ENCODE measurements at regions not wholly inside any gene's neighbourhood (a gene's known extent, or its start where the extent isn't known, plus 50 kb on each side); places are given as distances from the start of the nearest gene placed in this dataset.
A peak's percentile ranks its signal among the peaks of the same experiment; 100 is the strongest.

DNA sequence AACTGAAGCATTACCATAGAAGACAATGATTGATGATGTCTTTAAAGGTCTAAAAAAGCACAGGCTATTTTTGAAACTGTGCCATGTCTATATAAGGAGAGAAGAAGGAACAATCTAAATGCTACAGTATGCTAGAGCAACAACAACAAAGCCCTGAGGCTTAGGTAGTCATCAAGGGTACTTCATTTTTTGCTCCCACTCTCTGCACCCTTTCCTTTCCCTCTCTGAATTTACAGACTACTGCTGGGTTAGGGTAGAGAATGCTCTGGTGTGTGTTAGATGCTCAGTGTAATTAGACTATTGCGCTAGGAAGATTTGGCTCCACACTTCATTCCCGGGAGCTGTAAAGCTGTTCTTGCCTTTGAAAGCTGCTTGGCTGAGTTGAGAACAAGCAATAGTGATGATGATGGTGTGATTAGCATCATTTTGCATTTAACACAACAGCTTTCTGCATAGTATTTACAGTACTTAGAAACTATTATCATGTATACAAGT is 1262.5 kb upstream of the CITED2 start:
- Histone ChIP-seq H3K9me2 (ENCODE audit: insufficient read depth) (no peaks in the 10 kb centered on the region), H2AFZ (no peak overlapping the region), H4K20me1 (ENCODE audit: insufficient read depth) (no peaks in the 10 kb centered on the region), H3K4me1 (ENCODE audit: insufficient read depth) (no peaks in the 10 kb centered on the region), H3F3A (ENCODE audit: insufficient read depth) (no peaks in the 10 kb centered on the region), H3K4me2 (ENCODE audit: unreplicated experiment) (no peak overlapping the region), H3K36me3 (ENCODE audit: low read depth) (no peaks in the 10 kb centered on the region), H3K9ac (no peak overlapping the region), H3K4me3 (no peak overlapping the region), H3K9me3 (ENCODE audit: low read depth) (no peaks in the 10 kb centered on the region), H3K27me3 (replicated peaks; ENCODE audit: insufficient read depth) (no peaks in the 10 kb centered on the region), H3K79me2 (ENCODE audit: insufficient read depth) (no peaks in the 10 kb centered on the region), H3K27ac (no peak overlapping the region)
- in situ Hi-C loops (cut with MboI) = no loop called here
- no peak for TF ChIP-seq EZH2 (IDR thresholded peaks at IDR 0.05; ENCODE audit: insufficient read depth, poor library complexity, severe bottlenecking)
- DNase-seq = no peak
- 74 to 82% methylated on average over 2 of the region's 2 CpGs for WGBS, 2 experiments (ENCODE audit: low coverage in 1 of 2, low lambda C conversion rate in 2 of 2, missing lambda C conversion rate in 2 of 2)

DNA sequence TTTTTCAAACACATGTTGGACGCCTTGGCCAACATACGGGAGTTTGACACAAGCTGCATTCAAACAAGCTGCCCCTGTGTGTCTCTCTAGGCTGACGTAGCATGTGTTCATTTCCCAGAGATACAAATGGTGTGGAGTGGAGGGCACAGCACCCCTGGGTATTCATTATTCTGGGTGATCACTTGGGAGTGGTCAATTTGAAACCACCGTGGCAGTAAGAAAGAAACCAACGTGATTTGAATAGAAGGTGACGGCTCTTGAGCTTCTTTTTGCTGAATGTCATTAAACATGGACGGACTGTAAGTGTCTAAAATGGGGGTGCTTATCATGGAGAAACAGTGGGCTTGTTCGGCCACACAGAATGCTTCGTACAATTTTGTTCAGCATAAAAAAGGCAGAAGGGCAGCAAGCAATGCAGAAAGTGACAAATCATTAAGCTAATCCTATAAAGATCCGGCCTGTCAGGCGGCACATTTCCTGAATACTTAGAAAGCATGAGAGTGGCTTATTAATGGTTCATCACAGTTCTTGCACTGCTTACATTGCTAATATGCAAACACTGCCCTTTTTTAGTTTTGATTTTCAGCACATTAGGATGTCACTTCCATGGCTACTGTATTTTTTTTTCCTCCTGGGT is 1261.9 kb upstream of the CITED2 start:
- in situ Hi-C loops (cut with MboI) = no loop called here
- no peaks in the 10 kb centered on the region for H3K9me2 ChIP-seq (ENCODE audit: insufficient read depth)
- no peaks in the 10 kb centered on the region for H3F3A ChIP-seq (ENCODE audit: insufficient read depth)
- H3K27me3 ChIP-seq (replicated peaks; ENCODE audit: insufficient read depth) = no peaks in the 10 kb centered on the region
- no peak overlapping the region for H3K27ac ChIP-seq
- DNase-seq = no peak
- H3K9me3 ChIP-seq (ENCODE audit: low read depth) = no peaks in the 10 kb centered on the region
- H4K20me1 ChIP-seq (ENCODE audit: insufficient read depth) = no peaks in the 10 kb centered on the region
- H3K4me3 ChIP-seq = no peak overlapping the region
- H3K36me3 ChIP-seq (ENCODE audit: low read depth) = no peaks in the 10 kb centered on the region
- H3K4me1 ChIP-seq (ENCODE audit: insufficient read depth) = no peaks in the 10 kb centered on the region
- H3K79me2 ChIP-seq (ENCODE audit: insufficient read depth) = no peaks in the 10 kb centered on the region
- no peak for TF ChIP-seq EZH2phosphoT487 (IDR thresholded peaks at IDR 0.05; ENCODE audit: insufficient read depth, low read depth)
- TF ChIP-seq EZH2 (IDR thresholded peaks at IDR 0.05; ENCODE audit: insufficient read depth, poor library complexity, severe bottlenecking) = no peak
- H2AFZ ChIP-seq = no peak overlapping the region
- 88 to 92% methylated on average over 11 of the region's 11 CpGs for WGBS, 2 experiments (ENCODE audit: low coverage in 1 of 2, low lambda C conversion rate in 2 of 2, missing lambda C conversion rate in 2 of 2)
- H3K9ac ChIP-seq = no peak overlapping the region
- H3K4me2 ChIP-seq (ENCODE audit: unreplicated experiment) = no peak overlapping the region

DNA sequence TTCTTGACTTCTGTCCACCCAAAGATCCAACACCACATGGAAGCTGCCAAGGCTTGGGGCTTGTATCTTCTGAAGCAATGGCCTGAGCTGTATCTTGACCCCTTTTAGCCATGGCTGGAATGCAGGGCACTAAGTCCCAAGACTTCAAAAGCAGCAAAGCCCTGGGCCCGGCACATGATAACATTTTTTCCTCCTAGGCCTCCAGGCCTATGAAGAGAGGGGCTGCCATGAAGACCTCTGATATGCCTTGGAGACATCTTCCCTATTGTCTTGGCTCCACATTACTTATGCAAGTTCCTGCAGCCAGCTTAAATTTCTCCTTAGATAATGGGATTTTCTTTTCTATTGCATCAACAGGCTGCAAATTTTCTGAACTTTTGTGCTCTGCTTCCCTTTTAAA is 1252.6 kb upstream of the CITED2 start:
- Histone ChIP-seq H3K9ac (no peak overlapping the region), H3K4me3 (no peak overlapping the region), H3K27ac (no peak overlapping the region), H3K9me2 (ENCODE audit: insufficient read depth) (no peaks in the 10 kb centered on the region), H3K4me1 (ENCODE audit: insufficient read depth) (0 out of 2 replicates have a peak, but pooled peaks cover 6% of the 10 kb centered on the region), H4K20me1 (ENCODE audit: insufficient read depth) (no peaks in the 10 kb centered on the region), H3F3A (ENCODE audit: insufficient read depth) (peaks cover 11% of the 10 kb centered on the region; the same call in 1 of the 2 replicates), H3K9me3 (ENCODE audit: low read depth) (peaks cover 6% of the 10 kb centered on the region), H2AFZ (no peak overlapping the region), H3K36me3 (ENCODE audit: low read depth) (no peaks in the 10 kb centered on the region), H3K27me3 (replicated peaks; ENCODE audit: insufficient read depth) (no peaks in the 10 kb centered on the region), H3K4me2 (ENCODE audit: unreplicated experiment) (no peak overlapping the region), H3K79me2 (ENCODE audit: insufficient read depth) (no peaks in the 10 kb centered on the region)
- WGBS, 2 experiments (ENCODE audit: low coverage in 1 of 2, low lambda C conversion rate in 2 of 2, missing lambda C conversion rate in 2 of 2) = 83 to 100% methylated on average over 1 of the region's 1 CpG
- in situ Hi-C loops (cut with MboI) = no loop called here
- no peak for DNase-seq
- no peak for TF ChIP-seq EZH2phosphoT487 (IDR thresholded peaks at IDR 0.05; ENCODE audit: insufficient read depth, low read depth)
- TF ChIP-seq EZH2 (IDR thresholded peaks at IDR 0.05; ENCODE audit: insufficient read depth, poor library complexity, severe bottlenecking) = no peak

DNA sequence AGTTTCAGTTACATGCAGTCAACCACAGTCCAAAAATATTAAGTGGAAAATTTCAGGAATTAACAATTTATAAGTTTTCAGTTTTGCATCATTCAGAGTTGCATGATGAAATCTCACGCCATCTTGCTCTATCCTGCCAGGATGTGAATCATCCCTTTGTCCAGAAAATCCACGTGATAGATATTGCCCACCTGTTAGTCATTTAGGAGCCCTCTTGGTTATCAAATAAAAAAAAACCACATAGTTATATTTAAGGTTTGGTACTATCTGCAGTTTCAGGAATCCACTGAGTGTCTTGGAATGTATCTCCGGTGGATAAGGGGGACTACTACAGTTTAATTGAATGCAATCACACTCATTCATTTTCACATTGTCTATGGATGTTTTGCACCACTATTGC is 1249.0 kb upstream of the CITED2 start:
- peak overlapping the region; percentile 48 for H2AFZ ChIP-seq
- H3K79me2 ChIP-seq (ENCODE audit: insufficient read depth) = no peaks in the 10 kb centered on the region
- no peaks in the 10 kb centered on the region for H3K9me2 ChIP-seq (ENCODE audit: insufficient read depth)
- H3K27ac ChIP-seq = peak overlapping the region; percentile 25; the same call in 1 of the 2 replicates
- 0 out of 2 replicates have a peak, but pooled peaks cover 6% of the 10 kb centered on the region for H3K4me1 ChIP-seq (ENCODE audit: insufficient read depth)
- in situ Hi-C loops (cut with MboI) = no loop called here
- no peaks in the 10 kb centered on the region for H4K20me1 ChIP-seq (ENCODE audit: insufficient read depth)
- H3K36me3 ChIP-seq (ENCODE audit: low read depth) = no peaks in the 10 kb centered on the region
- H3K9me3 ChIP-seq (ENCODE audit: low read depth) = peaks cover 6% of the 10 kb centered on the region
- peaks cover 11% of the 10 kb centered on the region; the same call in 1 of the 2 replicates for H3F3A ChIP-seq (ENCODE audit: insufficient read depth)
- no peak overlapping the region for H3K4me2 ChIP-seq (ENCODE audit: unreplicated experiment)
- peak; percentile 70 for DNase-seq
- no peak overlapping the region for H3K9ac ChIP-seq
- WGBS, 2 experiments (ENCODE audit: low coverage in 1 of 2, low lambda C conversion rate in 2 of 2, missing lambda C conversion rate in 2 of 2) = 37 to 42% methylated on average over 3 of the region's 3 CpGs
- no peak for TF ChIP-seq EZH2 (IDR thresholded peaks at IDR 0.05; ENCODE audit: insufficient read depth, poor library complexity, severe bottlenecking)
- no peaks in the 10 kb centered on the region for H3K27me3 ChIP-seq (replicated peaks; ENCODE audit: insufficient read depth)
- H3K4me3 ChIP-seq = no peak overlapping the region

Measured in GM23248 (cell line).